ENCODE measurements at regions not wholly inside any gene's neighbourhood (a gene's known extent, or its start where the extent isn't known, plus 50 kb on each side); places are given as distances from the start of the nearest gene placed in this dataset.

DNA sequence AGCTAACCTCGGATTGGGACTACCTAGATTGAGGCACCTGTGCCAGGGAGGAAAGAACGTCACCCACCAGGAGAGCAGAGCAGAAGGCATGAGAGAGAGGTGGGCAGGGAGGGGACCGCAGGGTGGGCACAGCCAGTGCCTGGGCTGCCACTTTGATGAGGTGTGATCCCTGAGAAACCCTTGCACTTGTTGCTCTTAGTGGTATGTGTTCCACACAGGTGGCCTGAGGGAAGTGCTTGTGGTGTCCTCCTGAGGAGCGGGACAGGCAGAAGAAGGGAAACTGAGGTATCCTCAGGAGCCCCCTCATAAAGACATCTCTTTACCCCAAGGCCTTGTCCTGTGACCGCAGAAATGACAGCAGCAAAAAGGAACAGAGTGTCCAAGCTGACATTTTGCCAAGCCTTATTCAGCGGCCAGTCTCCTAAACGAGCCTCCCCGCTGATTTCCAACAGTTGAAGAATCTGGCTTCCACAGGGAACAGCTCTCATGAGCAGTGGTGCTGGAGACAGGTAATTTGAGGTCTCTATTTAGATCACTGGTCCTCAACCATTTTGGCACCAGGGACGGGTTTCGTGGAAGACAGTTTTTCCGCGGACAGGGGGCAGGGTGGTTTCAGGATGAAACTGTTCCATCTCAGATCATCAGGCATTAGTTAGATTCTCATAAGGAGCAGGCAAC, 82.4 kb downstream of the FOXD1 start:
- TF ChIP-seq CTCF (optimal IDR thresholded peaks at IDR 0.05 in 1 of 3, IDR thresholded peaks at IDR 0.05 in 1 of 3, conservative IDR thresholded peaks at IDR 0.05 in 1 of 3; ENCODE audit: extremely low read depth in 1 of 3, insufficient read depth in 2 of 3, low read length in 3 of 3) (no peak), EZH2 (IDR thresholded peaks at IDR 0.05; ENCODE audit: low read length) (no peak)
